ENCODE measurements at regions not wholly inside any gene's neighbourhood (a gene's known extent, or its start where the extent isn't known, plus 50 kb on each side); places are given as distances from the start of the nearest gene placed in this dataset.
"Not testable (repeated sequence)": the region's sequence is repeated elsewhere in the genome, so short reads cannot be mapped to it uniquely, and the experiment has no call there.

DNA sequence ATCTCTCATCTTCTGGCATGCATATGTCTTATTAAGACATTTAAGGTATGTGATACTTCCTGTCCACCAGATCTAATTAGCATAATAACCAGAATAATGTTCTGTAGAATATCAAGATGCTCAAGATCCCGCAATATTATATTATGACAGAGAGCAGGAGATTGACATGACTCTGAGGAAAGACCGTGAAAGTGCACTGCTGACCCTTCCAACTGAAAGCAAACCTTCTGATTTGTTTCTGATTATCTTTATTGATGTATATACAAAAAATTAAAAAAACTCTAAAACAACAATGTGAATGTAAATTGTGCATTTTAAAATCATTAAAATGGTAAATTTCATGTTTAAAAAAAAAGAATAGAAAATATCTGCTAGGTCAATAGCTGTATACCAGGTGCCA is 184.4 kb upstream of the TMEM45B start:
- Histone ChIP-seq H3K4me3 (no peak overlapping the region), H3K36me3 (replicated peaks) (no peaks in the 10 kb centered on the region), H3K9me3 (no peaks in the 10 kb centered on the region), H3K27me3 (ENCODE audit: low read depth) (no peaks in the 10 kb centered on the region), H3K4me1 (no peaks in the 10 kb centered on the region)
- no peak for DNase-seq (ENCODE audit: low spot score in 2 of 2)
- in situ Hi-C loops (cut with MboI; ENCODE audit: low sequenced_read_pairs) = no loop called here

DNA sequence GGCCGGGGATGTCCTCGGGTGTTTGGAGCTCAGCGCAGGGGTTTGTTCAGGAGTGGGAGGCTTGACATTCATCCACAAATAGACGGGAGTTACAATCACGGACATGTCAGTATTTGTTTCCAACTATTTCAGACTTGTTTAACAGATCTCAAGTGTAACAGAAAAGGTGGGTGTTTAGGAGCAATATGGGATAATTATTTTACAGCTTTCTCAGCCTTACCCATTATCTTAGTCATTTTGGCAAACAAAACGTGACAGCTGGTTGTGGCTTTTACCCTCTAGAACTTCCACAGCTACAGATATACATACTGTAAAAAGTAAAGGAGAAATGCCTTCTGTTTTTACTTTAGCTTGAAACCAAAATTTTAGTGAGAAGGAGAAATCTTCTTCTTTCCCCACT is 178.7 kb upstream of the TMEM45B start:
- DNase-seq (ENCODE audit: low spot score in 2 of 2) = no peak
- Histone ChIP-seq H3K9me3 (no peaks in the 10 kb centered on the region), H3K4me3 (no peak overlapping the region), H3K27me3 (ENCODE audit: low read depth) (no peaks in the 10 kb centered on the region), H3K36me3 (replicated peaks) (no peaks in the 10 kb centered on the region), H3K4me1 (no peaks in the 10 kb centered on the region)
- in situ Hi-C loops (cut with MboI; ENCODE audit: low sequenced_read_pairs) = no loop called here

DNA sequence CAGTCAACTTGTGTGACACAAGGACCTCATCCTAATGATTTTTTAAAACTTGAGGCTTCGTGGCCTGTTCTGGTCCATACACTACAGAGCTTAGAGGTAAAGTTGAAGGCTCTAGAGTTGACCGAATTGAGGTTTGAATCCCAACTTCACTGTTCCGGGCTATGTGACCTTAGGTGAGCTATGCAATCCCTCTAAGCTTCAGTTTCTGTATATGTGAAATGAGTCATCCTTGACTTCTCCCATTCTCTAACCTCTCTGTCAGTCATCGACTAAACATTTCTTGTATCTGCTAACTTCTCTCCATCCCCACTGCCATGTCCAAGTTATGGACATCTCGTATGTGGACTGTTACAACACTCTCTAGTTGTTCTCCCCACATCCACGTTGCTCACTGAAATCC is 178.2 kb upstream of the TMEM45B start:
- Histone ChIP-seq H3K27me3 (ENCODE audit: low read depth) (no peaks in the 10 kb centered on the region), H3K4me1 (no peaks in the 10 kb centered on the region), H3K9me3 (no peaks in the 10 kb centered on the region), H3K4me3 (no peak overlapping the region), H3K36me3 (replicated peaks) (no peaks in the 10 kb centered on the region)
- no peak for DNase-seq (ENCODE audit: low spot score in 2 of 2)
- in situ Hi-C loops (cut with MboI; ENCODE audit: low sequenced_read_pairs) = no loop called here

DNA sequence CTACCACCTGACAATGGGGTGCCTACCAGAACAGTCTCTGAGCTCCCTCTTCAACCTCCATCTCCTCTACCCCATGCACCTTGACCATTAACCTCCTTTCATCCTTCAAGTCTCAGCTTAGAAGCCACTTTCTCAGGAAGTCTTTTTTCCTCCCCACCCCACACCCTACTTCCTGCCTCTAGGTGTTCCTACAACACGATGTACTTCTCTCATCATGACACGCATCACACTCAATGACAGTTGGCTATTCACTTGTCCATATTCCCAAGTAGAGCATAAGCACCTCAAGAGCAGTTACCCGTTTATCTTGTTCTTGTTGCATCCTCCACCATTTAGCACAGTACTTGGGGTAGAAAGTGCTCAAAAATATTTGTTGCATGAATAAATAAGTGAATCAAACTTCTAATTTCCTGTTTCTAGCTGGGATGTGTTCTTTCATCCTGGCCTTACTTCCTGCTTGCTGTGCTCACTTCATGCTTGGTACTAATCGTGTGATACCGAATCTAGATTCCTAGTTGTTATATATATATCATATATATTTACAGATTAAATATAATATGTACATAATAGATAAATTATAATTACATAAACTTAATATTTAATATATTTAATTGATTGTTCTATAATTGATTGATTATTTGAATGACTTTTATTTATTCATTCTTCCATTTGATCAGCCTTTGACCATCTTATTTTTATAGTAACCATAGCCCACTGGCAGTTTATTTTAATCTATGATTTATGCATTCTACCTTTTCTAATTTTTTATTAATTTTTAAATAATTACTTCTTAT is 177.5 kb upstream of the TMEM45B start:
- in situ Hi-C loops (cut with MboI; ENCODE audit: low sequenced_read_pairs) = no loop called here
- Histone ChIP-seq H3K27me3 (ENCODE audit: low read depth) (no peaks in the 10 kb centered on the region), H3K4me1 (no peaks in the 10 kb centered on the region), H3K9me3 (no peaks in the 10 kb centered on the region), H3K4me3 (no peak overlapping the region), H3K36me3 (replicated peaks) (no peaks in the 10 kb centered on the region)
- no peak for DNase-seq (ENCODE audit: low spot score in 2 of 2)

DNA sequence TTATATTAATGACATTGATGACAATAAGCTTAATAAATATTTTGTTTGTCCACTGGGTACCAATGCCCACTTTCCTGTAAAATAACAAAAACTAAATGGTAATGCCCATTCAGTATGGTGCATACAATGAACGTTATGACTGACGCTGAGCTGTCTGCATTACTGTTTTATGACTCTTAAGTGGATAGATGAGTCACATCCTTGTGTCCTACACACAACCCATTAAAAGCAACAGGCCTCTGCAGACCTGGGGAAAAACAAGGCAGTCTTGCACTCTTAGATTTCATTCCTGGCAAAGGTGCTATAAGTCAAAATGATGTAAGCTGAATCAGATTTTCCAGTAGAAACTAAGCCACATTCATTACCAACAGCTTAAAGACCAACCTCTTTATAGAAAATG is 176.3 kb upstream of the TMEM45B start:
- Histone ChIP-seq H3K27me3 (ENCODE audit: low read depth) (no peaks in the 10 kb centered on the region), H3K4me3 (no peak overlapping the region), H3K9me3 (no peaks in the 10 kb centered on the region), H3K36me3 (replicated peaks) (no peaks in the 10 kb centered on the region), H3K4me1 (no peaks in the 10 kb centered on the region)
- DNase-seq (ENCODE audit: low spot score in 2 of 2) = no peak
- in situ Hi-C loops (cut with MboI; ENCODE audit: low sequenced_read_pairs) = no loop called here

DNA sequence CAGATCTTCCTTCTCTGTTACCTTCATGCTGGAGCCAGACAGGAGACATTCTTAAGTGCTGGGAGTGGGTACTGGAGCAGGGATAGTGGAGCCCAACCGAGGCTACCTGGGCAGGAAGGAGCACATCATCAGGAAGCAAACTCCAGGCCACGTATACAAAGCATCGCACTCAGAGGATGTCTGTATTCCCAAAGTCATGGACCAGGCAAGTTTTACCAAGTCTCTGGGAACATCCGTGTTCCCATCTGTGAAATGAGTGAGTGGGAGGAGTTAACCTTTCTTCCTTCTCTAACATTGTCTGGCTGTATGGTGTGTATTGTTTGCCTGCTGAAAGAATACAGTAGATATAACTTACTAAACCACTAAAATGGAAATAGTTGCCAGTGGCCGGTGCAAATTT is 175.0 kb upstream of the TMEM45B start:
- Histone ChIP-seq H3K9me3 (no peaks in the 10 kb centered on the region), H3K4me1 (no peaks in the 10 kb centered on the region), H3K36me3 (replicated peaks) (no peaks in the 10 kb centered on the region), H3K4me3 (no peak overlapping the region), H3K27me3 (ENCODE audit: low read depth) (no peaks in the 10 kb centered on the region)
- in situ Hi-C loops (cut with MboI; ENCODE audit: low sequenced_read_pairs) = no loop called here
- DNase-seq (ENCODE audit: low spot score in 2 of 2) = no peak

DNA sequence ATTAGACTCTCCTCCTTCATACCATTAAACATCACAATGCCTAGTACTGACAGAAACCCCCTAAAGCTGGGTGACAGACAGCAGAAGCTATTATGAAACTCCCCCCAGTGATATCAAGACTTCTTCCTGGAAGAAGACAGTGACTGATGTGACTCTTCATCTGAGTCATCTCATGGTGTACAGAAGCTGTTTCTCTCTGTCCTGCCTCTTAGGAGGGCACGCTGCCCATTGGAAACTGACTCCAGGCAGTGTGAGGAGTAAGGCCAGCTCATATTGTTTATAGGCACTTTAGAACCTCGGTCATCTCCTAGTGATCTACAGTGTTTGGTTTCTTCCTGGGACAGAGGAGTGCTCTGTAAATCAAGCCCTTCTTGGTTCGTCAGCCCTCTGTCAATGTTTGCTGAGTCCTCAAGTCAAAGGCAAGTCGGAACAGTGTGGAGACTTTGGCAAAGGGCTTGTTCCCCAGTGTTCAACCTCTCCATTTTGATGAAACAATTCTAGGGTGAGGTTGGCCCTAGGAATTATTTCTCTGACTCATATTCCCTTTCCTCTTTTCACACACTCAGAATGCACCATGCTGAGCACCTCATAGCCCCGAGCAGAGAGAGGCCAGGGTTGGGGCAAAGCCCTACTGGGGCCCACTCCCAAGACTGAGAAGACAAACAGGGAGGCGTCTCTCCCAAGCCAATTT is 172.5 kb upstream of the TMEM45B start:
- Histone ChIP-seq H3K27me3 (ENCODE audit: low read depth) (no peaks in the 10 kb centered on the region), H3K4me1 (no peaks in the 10 kb centered on the region), H3K4me3 (no peak overlapping the region), H3K9me3 (no peaks in the 10 kb centered on the region), H3K36me3 (replicated peaks) (no peaks in the 10 kb centered on the region)
- in situ Hi-C loops (cut with MboI; ENCODE audit: low sequenced_read_pairs) = no loop called here
- no peak for DNase-seq (ENCODE audit: low spot score in 2 of 2)

DNA sequence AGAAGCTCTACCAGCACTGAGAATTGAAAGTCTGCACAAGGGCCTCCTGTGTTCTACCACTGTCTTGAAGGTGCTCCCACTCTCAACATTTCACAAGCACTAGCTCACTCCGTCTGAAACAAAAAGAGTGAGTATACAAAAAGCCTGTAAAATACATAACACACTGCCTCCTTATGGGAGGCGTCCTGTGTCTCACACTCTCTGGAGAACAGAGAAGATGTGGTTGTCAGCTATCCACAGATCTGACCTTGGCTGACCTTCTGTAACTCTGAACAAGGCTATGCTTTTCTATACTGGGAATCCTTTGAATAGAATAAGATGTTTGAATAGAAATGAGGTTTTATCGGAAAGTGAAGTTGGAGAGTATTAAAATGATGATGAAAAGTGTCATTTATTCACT is 171.3 kb upstream of the TMEM45B start:
- no peaks in the 10 kb centered on the region for H3K9me3 ChIP-seq
- in situ Hi-C loops (cut with MboI; ENCODE audit: low sequenced_read_pairs) = no loop called here
- H3K4me1 ChIP-seq = no peaks in the 10 kb centered on the region
- no peaks in the 10 kb centered on the region for H3K27me3 ChIP-seq (ENCODE audit: low read depth)
- H3K4me3 ChIP-seq = no peak overlapping the region
- no peaks in the 10 kb centered on the region for H3K36me3 ChIP-seq (replicated peaks)
- no peak for DNase-seq (ENCODE audit: low spot score in 2 of 2)

DNA sequence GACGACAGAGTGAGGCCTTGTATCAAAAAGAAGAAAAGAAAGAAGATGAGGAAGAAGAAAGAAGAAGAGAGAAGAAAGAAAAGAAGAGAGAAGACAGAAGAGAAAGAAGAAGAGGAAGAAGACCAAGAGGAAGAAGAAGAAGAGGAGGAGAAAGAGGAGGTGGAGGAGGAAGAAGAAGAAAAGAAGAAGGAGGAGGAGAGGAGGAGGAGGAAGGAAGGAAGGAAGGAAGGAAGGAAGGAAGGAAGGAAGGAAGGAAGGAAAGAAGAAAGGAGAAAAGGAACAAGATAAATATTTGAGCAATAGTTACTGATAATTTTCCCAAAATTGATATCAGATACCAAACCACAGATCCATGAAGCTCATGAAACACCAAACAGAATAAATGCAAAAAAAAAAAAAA is 169.7 kb upstream of the TMEM45B start:
- Histone ChIP-seq H3K9me3 (no peaks in the 10 kb centered on the region), H3K36me3 (replicated peaks) (no peaks in the 10 kb centered on the region), H3K4me1 (no peaks in the 10 kb centered on the region), H3K4me3 (no peak overlapping the region), H3K27me3 (ENCODE audit: low read depth) (no peaks in the 10 kb centered on the region)
- in situ Hi-C loops (cut with MboI; ENCODE audit: low sequenced_read_pairs) = no loop called here
- no peak for DNase-seq (ENCODE audit: low spot score in 2 of 2)

DNA sequence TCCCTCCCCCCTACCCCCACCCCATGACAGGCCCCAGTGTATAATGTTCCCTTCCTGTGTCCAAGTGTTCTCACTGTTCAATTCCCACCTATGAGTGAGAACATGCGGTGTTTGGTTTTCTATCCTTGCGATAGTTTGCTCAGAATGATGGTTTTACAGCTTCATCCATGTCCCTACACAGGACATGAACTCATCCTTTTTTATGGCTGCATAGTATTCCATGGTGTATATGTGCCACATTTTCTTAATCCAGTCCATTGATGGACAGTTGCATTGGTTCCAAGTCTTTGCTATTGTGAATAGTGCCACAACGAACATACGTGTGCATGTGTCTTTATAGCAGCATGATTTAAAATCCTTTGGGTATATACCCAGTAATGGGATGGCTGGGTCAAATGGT is 165.6 kb upstream of the TMEM45B start:
- in situ Hi-C loops (cut with MboI; ENCODE audit: low sequenced_read_pairs); H3K36me3 ChIP-seq (replicated peaks): not testable (repeated sequence)

DNA sequence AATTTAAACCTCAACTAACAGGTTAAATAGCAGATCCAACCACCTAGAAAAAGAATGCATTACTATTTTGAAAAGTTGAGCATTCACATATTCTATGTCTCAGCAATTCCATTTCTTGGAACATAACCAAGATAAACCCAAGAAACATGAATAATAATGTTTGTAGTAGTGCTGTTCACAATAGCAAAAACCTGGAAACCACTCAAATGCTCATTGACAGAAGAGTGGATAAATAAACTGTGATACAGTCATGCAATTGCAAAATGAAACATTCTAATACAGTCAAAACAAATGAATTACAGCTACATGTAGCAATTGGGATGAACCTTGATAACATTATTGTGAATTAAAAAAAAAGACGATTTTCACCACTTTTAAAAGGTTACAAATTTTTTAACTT is 162.8 kb upstream of the TMEM45B start:
- Histone ChIP-seq H3K36me3 (replicated peaks) (no peaks in the 10 kb centered on the region), H3K27me3 (ENCODE audit: low read depth) (no peaks in the 10 kb centered on the region), H3K4me1 (no peaks in the 10 kb centered on the region), H3K9me3 (no peaks in the 10 kb centered on the region), H3K4me3 (no peak overlapping the region)
- DNase-seq (ENCODE audit: low spot score in 2 of 2) = no peak
- in situ Hi-C loops (cut with MboI; ENCODE audit: low sequenced_read_pairs) = no loop called here

More for the DNA sequence above, 165.6 kb upstream of the TMEM45B start:
- not testable (repeated sequence) for H3K27me3 ChIP-seq (ENCODE audit: low read depth); DNase-seq (ENCODE audit: low spot score in 2 of 2); H3K4me3 ChIP-seq; H3K4me1 ChIP-seq; H3K9me3 ChIP-seq

DNA sequence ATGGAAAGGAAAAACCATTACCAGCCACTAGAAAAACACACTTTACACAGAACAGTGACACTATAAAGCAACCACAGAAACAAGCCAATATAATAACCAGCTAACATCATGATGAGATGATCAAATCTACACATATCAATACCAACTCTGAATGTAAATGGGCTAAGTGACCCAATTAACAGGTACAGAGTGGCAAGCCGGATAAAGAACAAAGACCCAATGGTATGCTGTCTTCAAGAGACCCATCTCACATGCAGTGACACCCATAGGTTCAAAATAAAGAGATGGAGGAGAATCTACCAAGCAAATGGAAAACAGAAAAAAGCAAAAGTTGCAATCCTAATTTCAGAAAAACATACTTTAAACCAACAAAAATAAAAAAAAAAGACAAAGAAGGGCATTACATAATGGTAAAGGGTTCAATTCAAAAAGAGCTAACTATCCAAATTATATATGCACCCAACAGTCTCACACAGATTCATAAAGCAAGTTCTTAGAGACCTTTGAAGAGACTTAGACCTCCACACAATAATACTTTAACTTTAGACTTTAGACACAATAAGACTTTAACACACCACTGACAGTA is 160.3 kb upstream of the TMEM45B start:
- in situ Hi-C loops (cut with MboI; ENCODE audit: low sequenced_read_pairs) = no loop called here
- Histone ChIP-seq H3K4me1 (no peaks in the 10 kb centered on the region), H3K36me3 (replicated peaks) (no peaks in the 10 kb centered on the region), H3K9me3 (no peaks in the 10 kb centered on the region), H3K27me3 (ENCODE audit: low read depth) (no peaks in the 10 kb centered on the region), H3K4me3 (no peak overlapping the region)
- DNase-seq (ENCODE audit: low spot score in 2 of 2) = no peak

DNA sequence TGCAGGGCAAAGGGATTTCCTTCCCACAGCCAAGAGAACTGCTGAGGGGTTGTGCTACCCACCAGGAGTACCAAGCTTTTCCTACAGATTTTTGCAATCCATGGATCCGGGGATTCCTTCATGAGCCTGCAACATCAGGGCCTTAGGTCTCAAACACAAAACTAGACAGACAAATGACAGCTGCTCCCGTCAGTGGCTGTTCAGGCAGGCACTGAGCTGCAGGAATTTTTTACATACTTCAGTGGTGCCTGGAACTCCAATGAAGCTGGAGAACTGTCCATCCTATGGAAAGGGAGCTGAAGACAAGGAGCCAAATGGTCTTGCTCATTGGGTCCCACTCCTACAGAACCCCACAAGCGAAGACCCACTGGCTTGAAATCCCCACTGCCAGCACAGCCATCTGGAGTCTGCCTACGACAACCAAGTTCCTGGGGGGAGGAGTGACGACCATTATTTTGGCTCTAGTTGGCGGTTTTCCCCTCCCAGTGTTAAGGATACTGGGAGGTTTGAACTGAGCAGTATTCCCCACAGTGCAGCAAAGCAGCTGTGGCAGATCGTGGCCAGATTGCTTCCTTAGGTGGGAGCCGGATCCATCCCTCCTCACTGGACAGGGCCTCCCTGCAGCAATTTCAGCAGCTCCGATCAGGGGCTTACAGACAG is 157.7 kb upstream of the TMEM45B start:
- DNase-seq (ENCODE audit: low spot score in 2 of 2) = no peak
- no peak overlapping the region for H3K4me3 ChIP-seq
- H3K9me3 ChIP-seq = no peaks in the 10 kb centered on the region
- in situ Hi-C loops (cut with MboI; ENCODE audit: low sequenced_read_pairs) = no loop called here
- H3K36me3 ChIP-seq (replicated peaks) = no peaks in the 10 kb centered on the region
- no peaks in the 10 kb centered on the region for H3K27me3 ChIP-seq (ENCODE audit: low read depth)
- H3K4me1 ChIP-seq = no peaks in the 10 kb centered on the region

DNA sequence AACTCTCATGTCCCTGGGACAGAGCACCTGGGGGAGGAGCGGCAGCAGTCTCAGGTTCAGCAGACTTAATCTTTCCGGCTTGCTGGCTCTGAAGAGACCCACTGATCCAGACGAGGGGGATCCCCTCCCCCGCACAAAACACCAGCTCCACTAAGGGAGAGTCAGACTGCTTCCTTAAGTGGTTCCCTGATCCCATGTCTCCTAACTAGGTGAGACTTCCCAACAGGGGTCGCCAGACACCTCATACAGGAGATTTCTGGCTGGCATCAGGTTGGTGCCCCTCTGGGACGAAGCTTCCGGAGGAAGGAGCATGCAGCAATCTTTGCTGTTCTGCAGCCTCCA is 157.2 kb upstream of the TMEM45B start:
- Histone ChIP-seq H3K9me3 (no peaks in the 10 kb centered on the region), H3K4me3 (no peak overlapping the region), H3K36me3 (replicated peaks) (no peaks in the 10 kb centered on the region), H3K27me3 (ENCODE audit: low read depth) (no peaks in the 10 kb centered on the region), H3K4me1 (no peaks in the 10 kb centered on the region)
- no peak for DNase-seq (ENCODE audit: low spot score in 2 of 2)
- in situ Hi-C loops (cut with MboI; ENCODE audit: low sequenced_read_pairs) = no loop called here
